CD4-positive, alpha-beta T cell treated with Interferon alpha-2 for 1 hour (primary cell): ENCODE measurements at regions not wholly inside any gene's neighbourhood (a gene's known extent, or its start where the extent isn't known, plus 50 kb on each side); places are given as distances from the start of the nearest gene placed in this dataset.

ENCODE experiments used
- DNase-seq, 2 donors: peaks; one replicate each; pipeline ENCODE4 v3.0.0-alpha.2; 2020 to 2022

- DNase-seq, result no peak
Observed at GRCh38 chr15:39227001-39227400, 353.9 kb upstream of the THBS1 start.

- no peak for DNase-seq
Observed at GRCh38 chr15:39228889-39229288, 352.0 kb upstream of the THBS1 start.

- DNase-seq, result no peak
Observed at GRCh38 chr15:39230205-39230907, 350.5 kb upstream of the THBS1 start.

DNA sequence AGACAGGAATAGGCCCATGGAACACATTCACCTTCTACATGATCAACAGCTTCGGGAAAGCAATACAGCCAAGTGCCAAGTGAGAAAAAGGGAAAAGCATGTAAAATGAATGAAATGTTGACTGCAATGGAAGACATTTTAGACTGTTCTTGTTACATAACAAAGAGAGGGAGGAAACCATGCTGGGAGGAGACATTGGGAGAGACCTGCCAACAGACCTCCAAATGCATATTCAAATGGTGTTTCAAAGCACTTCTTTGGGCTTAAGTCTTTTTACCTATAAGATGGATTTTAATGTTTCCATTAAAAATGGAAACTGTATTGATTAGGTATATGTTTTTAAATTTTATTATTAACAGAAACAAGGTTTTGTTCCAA is 350.0 kb upstream of the THBS1 start:
- DNase-seq, result no peak

- DNase-seq, result no peak
Observed at GRCh38 chr15:39232512-39232911, 348.4 kb upstream of the THBS1 start.

- no peak for DNase-seq
Observed at GRCh38 chr15:39235084-39235795, 345.6 kb upstream of the THBS1 start.

DNA sequence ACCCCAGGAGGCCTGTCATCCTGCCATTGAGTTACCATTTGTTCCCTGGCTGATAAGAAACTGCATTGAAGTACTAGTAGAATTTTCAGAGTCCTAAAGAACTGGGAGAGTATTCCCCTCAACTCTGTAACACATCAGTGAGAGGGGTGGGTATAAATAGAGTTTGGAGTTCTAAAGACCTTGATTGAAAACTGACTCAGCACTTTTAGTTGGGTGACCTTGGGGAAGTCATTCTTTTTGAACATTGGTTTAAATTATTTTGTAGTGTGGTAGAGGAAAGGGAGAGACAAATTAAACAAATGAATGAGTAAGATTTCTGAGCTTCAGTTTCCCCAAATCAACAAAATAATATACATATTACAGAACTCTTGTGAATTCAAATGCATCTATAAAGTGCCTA is 344.5 kb upstream of the THBS1 start:
- DNase-seq, result no peak

GRCh38 chr15:39238443-39238842 is 342.4 kb upstream of the THBS1 start:
- no peak for DNase-seq

- no peak for DNase-seq
Observed at GRCh38 chr15:39239562-39239961, 341.3 kb upstream of the THBS1 start.

GRCh38 chr15:39242345-39242744 is 338.5 kb upstream of the THBS1 start:
- no peak for DNase-seq

GRCh38 chr15:39243396-39243795 is 337.5 kb upstream of the THBS1 start:
- no peak for DNase-seq

GRCh38 chr15:39244776-39245175 is 336.1 kb upstream of the THBS1 start:
- DNase-seq, result no peak

GRCh38 chr15:39246523-39246922 is 334.4 kb upstream of the THBS1 start:
- no peak for DNase-seq

- no peak for DNase-seq
Observed at GRCh38 chr15:39247574-39247973, 333.3 kb upstream of the THBS1 start.

- no peak for DNase-seq
Observed at GRCh38 chr15:39248204-39248603, 332.7 kb upstream of the THBS1 start.

GRCh38 chr15:39250001-39250400 is 330.9 kb upstream of the THBS1 start:
- no peak for DNase-seq

DNA sequence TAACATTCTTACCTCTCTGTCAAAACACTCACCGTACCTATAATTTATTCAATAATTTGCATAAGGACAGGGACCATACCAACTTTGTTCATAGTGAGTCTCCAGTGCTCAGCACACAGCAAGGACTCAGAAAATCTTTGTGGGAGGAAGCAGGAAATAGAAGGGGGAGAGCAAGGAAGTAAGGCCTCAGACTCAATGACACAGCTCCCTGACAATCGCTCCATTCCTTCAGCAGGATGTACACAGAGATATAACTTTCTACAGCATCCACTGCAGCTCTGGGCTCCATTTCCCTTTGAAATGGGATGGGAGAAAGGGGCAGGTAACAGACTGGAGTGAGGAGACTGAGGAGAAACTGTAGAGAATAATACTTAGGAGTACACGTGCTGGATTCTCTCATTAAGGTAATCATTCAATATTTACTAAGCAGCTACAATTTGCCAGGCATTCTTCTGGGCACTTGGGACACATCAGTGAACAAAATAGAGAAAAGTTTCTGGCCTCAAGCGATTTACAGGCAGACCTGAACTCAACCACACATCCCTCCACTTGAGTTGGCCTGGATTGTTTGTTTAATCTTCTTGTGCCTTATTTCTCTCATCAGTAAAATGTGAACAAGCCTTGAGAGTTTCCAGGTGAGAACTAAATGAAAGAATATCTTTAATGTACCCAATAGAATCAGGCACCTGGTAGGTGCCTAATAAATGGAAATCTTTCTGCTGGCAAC is 330.3 kb upstream of the THBS1 start:
- DNase-seq, result no peak

GRCh38 chr15:39251413-39252133 is 329.3 kb upstream of the THBS1 start:
- DNase-seq, result no peak

DNA sequence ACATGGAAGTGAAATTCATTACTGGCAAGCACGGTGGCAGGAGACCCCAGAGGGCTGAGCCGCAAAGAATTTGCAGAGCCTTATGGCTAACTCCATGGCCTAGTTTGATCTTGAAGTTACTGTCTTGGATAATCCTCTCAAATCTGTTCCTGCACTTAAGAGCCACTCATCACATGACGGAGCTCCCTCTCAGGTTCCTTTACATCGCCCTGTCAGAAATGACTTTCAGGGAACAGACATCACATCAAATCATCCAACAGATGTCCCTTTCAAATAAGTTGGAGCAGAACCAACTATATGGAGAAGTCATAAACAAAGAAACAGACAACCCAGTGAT is 328.8 kb upstream of the THBS1 start:
- no peak for DNase-seq

DNA sequence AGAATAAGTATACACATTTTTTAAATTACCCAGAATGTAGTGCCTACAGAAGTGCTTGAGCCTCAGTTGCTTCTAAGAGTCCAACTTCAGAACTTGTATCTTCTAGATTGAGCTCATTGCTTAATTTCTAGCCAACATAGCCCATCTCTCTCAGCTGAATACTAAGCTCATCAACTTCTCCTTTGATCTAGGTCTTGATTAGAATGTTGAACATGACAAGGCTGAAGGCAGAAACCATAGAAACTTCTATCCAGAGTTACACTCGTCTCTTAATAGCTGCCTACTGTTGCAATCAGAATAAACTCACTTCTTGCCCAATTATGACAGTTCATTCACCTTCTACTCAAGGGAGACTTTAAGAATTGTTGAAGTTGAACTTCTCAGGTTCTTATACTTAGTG is 327.3 kb upstream of the THBS1 start:
- no peak for DNase-seq

DNA sequence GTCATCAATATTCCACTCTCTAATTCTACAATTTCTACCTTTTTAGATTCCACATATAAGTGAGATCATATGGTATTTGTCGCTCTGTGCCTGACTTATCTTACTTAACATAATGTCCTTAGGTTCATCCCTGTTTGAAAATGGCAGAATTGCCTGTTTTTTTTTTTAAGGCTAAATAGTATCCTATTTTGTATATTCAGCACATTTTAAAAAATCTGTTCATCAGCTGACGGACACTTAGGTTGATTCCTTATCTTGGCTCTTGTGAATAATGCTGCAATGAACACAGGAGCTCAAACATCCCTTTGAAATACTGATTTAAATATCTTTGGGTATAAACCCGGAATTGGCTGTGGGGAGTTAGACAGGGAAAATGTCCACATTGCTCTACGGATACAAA is 326.7 kb upstream of the THBS1 start:
- no peak for DNase-seq

DNA sequence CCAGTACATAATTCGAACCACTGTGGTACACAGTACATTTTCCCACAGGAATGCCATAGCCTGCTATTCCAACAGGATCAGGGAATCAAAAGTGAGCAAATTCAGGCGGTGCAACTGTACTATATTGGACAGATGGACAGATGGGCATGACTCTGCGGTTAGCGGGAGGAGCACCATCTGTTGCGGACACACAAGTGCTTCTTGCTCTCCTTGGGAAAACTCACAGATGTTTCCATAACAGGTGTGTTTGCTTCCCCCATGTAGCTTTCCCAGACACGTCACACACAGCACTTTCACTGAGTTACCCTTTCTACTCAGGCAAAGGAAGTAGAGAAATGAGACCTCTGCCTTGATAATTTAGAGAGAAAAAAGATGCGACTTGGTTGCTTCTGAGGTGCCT is 325.1 kb upstream of the THBS1 start:
- DNase-seq, result no peak

DNA sequence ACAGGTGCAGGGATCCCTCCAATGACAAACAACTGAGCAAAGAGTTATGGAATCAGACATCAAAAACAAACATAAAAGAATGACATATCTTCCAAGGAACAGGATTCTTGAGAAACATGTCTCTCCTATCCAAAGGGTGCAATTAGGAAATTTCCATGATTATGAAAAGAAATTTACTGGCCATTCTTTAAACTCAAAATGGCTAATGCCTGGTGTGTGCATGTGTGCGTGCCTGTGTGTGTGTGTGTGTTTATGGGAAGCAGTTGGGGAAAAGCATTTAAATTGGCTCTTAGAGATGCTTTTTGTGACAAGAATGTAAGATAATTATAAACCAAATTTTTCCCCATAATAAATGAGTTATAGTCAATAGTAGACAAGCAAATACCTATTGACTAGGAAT is 320.5 kb upstream of the THBS1 start:
- DNase-seq, result no peak

DNA sequence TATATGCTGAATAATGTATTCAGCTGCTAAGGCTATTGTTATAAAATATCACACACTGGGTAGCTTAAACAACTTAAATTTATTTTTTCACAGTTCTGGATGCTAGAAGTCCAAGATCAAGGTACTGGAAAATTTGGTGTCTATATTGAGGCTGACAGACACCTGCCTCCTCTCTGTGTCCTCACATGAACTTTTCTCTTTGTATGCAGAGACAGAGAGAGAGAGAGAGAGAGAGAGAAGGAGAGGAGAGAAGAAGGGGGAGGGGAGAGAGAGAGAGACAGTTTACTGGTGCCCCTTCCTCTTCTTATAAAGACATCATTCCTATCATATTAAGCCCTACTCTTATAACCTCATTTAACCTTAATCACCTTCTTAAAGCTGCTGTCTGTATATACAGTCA is 320.1 kb upstream of the THBS1 start:
- DNase-seq, result no peak
